Stimulated activated CD8-positive, alpha-beta memory T cell treated with anti-CD3 and anti-CD28 coated beads, Interleukin-15, amount 100 ng/mL, for 48 hours (primary cell): ENCODE measurements at regions not wholly inside any gene's neighbourhood (a gene's known extent, or its start where the extent isn't known, plus 50 kb on each side); places are given as distances from the start of the nearest gene placed in this dataset.

Experiments used
- DNase-seq, 2 donors: peaks; one replicate each; pipeline ENCODE4 v3.0.0-alpha.2; 2020; ENCODE audit warnings: low read depth in 2 of 2

- DNase-seq, result no peak
Measured at GRCh38 chr6:19324376-19324775, 512.8 kb upstream of the ID4 start.

DNA sequence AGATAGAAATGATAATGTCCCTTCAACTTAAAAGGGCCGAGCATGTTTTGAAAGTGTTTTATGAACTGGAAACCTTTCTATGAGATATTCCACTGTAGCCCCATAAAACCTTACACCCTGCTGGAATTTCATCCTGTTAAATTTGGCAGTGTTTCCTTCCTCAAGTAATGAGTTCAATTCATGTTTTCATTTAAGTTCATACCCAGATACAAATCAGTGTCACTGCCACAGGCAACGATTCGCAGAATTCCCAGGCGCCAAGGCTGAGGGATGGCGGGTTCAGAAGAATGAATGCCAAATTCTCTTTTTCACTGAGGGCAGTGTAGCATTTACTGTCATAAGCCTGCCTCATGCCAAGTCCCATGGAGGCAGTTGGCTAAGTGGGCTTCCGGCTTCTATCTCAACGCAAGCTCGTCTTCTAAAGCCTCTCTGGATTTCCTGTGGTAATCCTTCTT lies 511.8 kb upstream of the ID4 start:
- no peak for DNase-seq

- no peak for DNase-seq
Measured at GRCh38 chr6:19327241-19327640, 509.9 kb upstream of the ID4 start.

GRCh38 chr6:19327661-19328060 lies 509.5 kb upstream of the ID4 start:
- no peak for DNase-seq

GRCh38 chr6:19329078-19329477 lies 508.1 kb upstream of the ID4 start:
- DNase-seq, result no peak

GRCh38 chr6:19331089-19331488 lies 506.1 kb upstream of the ID4 start:
- DNase-seq, result no peak

- no peak for DNase-seq
Measured at GRCh38 chr6:19332806-19333460, 504.2 kb upstream of the ID4 start.

- no peak for DNase-seq
Measured at GRCh38 chr6:19333936-19334335, 503.2 kb upstream of the ID4 start.

GRCh38 chr6:19336579-19336978 lies 500.6 kb upstream of the ID4 start:
- no peak for DNase-seq

- DNase-seq, result no peak
Measured at GRCh38 chr6:19337101-19337500, 500.1 kb upstream of the ID4 start.

- DNase-seq, result no peak
Measured at GRCh38 chr6:19342616-19343015, 494.6 kb upstream of the ID4 start.

GRCh38 chr6:19349429-19349828 lies 487.7 kb upstream of the ID4 start:
- DNase-seq, result no peak

GRCh38 chr6:19354181-19354580 lies 483.0 kb upstream of the ID4 start:
- no peak for DNase-seq

DNA sequence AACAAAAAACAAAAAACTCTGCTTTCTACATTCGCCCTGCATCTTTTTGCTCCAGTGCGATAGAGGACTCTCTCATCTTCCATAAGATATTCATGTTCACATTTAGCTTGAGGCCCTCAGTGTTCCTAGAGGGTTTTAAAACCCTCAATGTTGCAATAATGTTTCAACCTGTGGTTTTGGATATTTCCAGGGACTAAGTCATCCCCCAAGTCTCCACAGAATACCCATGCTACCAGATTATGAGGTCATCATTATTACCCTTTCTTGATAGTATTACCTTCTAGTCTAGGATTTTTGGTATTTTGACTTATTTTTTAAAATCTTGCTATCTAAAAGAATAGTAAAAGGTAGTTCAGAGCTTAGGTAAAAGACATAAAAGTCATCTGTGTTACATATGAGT lies 480.5 kb upstream of the ID4 start:
- DNase-seq, result no peak

- no peak for DNase-seq
Measured at GRCh38 chr6:19362396-19362795, 474.8 kb upstream of the ID4 start.

DNA sequence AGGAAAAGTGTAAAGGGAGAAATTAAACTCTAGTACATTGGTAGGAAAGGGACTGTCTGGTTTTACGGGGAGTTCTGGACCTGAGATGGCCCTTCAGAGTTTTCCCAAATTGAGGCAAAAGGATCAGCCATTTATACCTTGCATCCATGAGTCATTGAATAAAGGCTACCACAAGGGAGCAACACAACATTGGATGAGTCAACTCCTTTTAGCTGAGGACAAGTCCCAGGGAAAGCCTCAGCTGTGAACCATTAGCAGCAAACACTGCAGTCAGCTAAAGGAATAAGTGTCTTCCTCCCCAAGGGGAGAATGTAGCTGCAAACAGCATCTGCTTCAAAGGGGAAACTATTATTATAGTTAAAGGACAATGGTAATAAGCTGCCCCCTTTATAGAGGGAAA lies 468.7 kb upstream of the ID4 start:
- DNase-seq, result no peak

DNA sequence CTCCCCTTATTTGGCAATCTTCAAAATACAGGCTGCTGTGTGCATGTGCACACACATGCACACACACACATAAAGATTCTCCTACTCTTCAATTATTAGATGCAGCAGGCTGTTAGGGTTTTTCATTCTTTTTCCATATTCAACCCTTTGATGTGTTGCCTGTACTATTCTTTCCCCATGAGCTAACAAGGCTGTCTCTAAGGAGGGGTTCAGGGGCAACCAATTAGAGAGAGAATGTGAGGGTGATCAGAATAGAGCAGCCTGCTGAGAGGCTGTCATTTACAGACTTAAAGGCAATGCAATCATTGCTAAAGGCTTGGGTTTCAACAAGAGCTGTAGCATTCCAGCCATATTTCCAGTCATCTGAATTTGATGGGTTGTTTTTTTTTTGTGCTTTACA lies 467.4 kb upstream of the ID4 start:
- no peak for DNase-seq

DNA sequence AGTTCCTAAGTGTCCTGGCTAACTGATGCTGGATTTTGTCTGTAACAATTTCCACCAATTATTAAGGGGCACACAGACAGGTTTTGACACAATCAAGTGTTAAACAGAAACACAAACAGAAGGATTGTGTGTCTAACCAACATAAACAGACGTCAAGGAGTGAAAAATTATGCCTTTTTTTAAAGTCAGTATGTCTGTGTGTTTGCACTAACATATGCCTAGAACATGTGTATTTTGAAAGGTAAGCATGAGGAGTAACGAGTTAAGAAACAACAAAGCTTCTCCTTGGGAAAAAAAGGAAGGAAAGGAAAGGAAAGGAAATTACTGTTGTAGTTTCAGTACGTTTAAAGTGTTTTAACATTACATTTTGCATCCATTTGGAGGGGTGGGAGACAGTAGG lies 466.3 kb upstream of the ID4 start:
- DNase-seq, result no peak

- no peak for DNase-seq
Measured at GRCh38 chr6:19375613-19376012, 461.6 kb upstream of the ID4 start.

- DNase-seq, result no peak
Measured at GRCh38 chr6:19377722-19378121, 459.4 kb upstream of the ID4 start.

GRCh38 chr6:19380293-19380692 lies 456.9 kb upstream of the ID4 start:
- DNase-seq, result no peak

- DNase-seq, result no peak
Measured at GRCh38 chr6:19382676-19383075, 454.5 kb upstream of the ID4 start.

DNA sequence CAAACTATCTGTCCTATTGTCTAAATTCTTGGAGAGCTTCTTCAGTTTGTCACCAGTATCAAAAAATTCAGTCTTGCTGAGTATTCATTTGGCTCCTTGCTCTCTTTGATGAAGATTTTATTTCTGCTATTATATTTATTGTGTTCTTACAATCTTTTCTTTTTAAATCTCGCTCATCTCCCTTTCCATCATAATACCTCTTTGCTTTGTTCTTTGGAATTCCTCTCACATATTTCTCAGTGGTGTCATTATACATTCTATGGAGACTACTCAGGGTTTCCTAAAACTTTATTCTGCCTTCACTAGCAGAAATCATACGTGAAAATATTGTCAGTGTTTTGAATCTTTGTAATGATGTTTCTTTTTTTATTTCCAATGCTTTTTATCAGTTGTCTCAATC lies 445.2 kb upstream of the ID4 start:
- no peak for DNase-seq

- no peak for DNase-seq
Measured at GRCh38 chr6:19394051-19394450, 443.1 kb upstream of the ID4 start.
